ENCODE measurements at regions not wholly inside any gene's neighbourhood (a gene's known extent, or its start where the extent isn't known, plus 50 kb on each side); places are given as distances from the start of the nearest gene placed in this dataset.
A peak's percentile ranks its signal among the peaks of the same experiment; 100 is the strongest.

GRCh38 chr4:128346054-128346716 lies 58.6 kb upstream of the PGRMC2 start:
- ChIA-PET POLR2A (no interaction called here), CTCF (ENCODE audit: low intra/inter-chr PET ratio) (no interaction called here)
- Histone ChIP-seq H3K36me3 (ENCODE audit: control insufficient read depth, insufficient read depth, low read length) (no peaks in the 10 kb centered on the region), H3K4me2 (ENCODE audit: insufficient read depth, low read length) (no peak overlapping the region), H3K9ac (ENCODE audit: insufficient read depth in 1 of 2, low read depth in 2 of 2, low read length in 2 of 2) (no peak overlapping the region), H3K4me3 (no peak overlapping the region), H3K9me3 (replicated peaks; ENCODE audit: control insufficient read depth, insufficient read depth, low read depth, low read length) (no peaks in the 10 kb centered on the region), H3K27ac (ENCODE audit: extremely low read depth, low read depth, low read length) (no peak overlapping the region), H3K79me2 (ENCODE audit: control insufficient read depth, insufficient read depth, low read length) (no peaks in the 10 kb centered on the region), H2AFZ (ENCODE audit: low read depth, low read length) (no peak overlapping the region), H3K4me1 (replicated peaks in 1 of 2; ENCODE audit: control insufficient read depth in 2 of 2, insufficient read depth in 2 of 2, low read length in 2 of 2) (peaks cover 12 to 34% of the 10 kb centered on the region in 2 experiments; a peak in 4 of 5 replicates), H4K20me1 (replicated peaks; ENCODE audit: control insufficient read depth, insufficient read depth, low read length) (no peaks in the 10 kb centered on the region), H3K27me3 (ENCODE audit: control insufficient read depth in 2 of 2, insufficient read depth in 2 of 2, low read length in 2 of 2) (no peaks in the 10 kb centered on the region), H3K9me1 (ENCODE audit: control insufficient read depth, insufficient read depth, low read length) (no peaks in the 10 kb centered on the region)
- in situ Hi-C loops (cut with MboI): no loop called here
- BruUV-seq (replicated peaks): no TSS peak
- TF ChIP-seq MEIS2 (IDR thresholded peaks at IDR 0.05; ENCODE audit: partially characterized antibody): peak; percentile 15
- TF ChIP-seq ZNF785 (CRISPR knock-in tag; IDR thresholded peaks at IDR 0.05): no peak
- FAIRE-seq: no peak
- intact Hi-C loops (cut with micrococcal nuclease): no loop called here
- ATAC-seq: no peak
- DNase-seq (ENCODE audit: extremely low read depth in 1 of 4, low spot score in 3 of 4): no peak
- WGBS (ENCODE audit: insufficient coverage, low coverage, missing lambda C conversion rate): 85% methylated on average over 3 of the region's 3 CpGs

DNA sequence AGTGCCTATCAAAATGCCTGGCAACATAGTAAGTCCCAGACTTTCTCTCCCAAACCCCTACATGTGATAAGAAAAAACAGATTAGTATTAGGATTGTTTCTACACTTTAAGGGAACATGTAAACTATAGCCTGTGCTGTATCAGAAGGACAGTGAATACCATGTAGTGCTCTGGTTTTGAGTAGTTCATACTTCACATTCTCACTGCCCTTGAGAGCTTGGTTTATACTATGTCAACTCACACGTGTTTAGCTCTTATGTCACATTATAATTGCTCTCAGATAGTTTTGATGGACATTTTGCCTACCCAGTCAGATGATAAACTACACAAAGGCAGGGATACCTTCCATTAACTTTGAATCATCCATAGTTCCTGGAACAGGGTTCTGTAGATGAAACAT lies 58.0 kb upstream of the PGRMC2 start:
- H3K36me3 ChIP-seq (ENCODE audit: control insufficient read depth, insufficient read depth, low read length): no peaks in the 10 kb centered on the region
- H3K4me3 ChIP-seq: no peak overlapping the region
- ChIA-PET POLR2A (no interaction called here), CTCF (ENCODE audit: low intra/inter-chr PET ratio) (no interaction called here)
- no peaks in the 10 kb centered on the region for H3K9me1 ChIP-seq (ENCODE audit: control insufficient read depth, insufficient read depth, low read length)
- peaks cover 8 to 28% of the 10 kb centered on the region in 2 experiments; a peak in 4 of 5 replicates for H3K4me1 ChIP-seq (replicated peaks in 1 of 2; ENCODE audit: control insufficient read depth in 2 of 2, insufficient read depth in 2 of 2, low read length in 2 of 2)
- intact Hi-C loops (cut with micrococcal nuclease) (no loop called here), in situ Hi-C loops (cut with MboI) (no loop called here)
- no peaks in the 10 kb centered on the region for H3K27me3 ChIP-seq (ENCODE audit: control insufficient read depth in 2 of 2, insufficient read depth in 2 of 2, low read length in 2 of 2)
- no peaks in the 10 kb centered on the region for H3K79me2 ChIP-seq (ENCODE audit: control insufficient read depth, insufficient read depth, low read length)
- ATAC-seq (no peak), FAIRE-seq (no peak), DNase-seq (ENCODE audit: extremely low read depth in 1 of 4, low spot score in 3 of 4) (no peak)
- H3K27ac ChIP-seq (ENCODE audit: extremely low read depth, low read depth, low read length): no peak overlapping the region
- BruUV-seq (replicated peaks): no TSS peak
- no peak overlapping the region for H3K9ac ChIP-seq (ENCODE audit: insufficient read depth in 1 of 2, low read depth in 2 of 2, low read length in 2 of 2)
- TF ChIP-seq GTF3C2 (IDR thresholded peaks at IDR 0.05; ENCODE audit: borderline replicate concordance, extremely low read depth, insufficient read length) (no peak), PKNOX1 (IDR thresholded peaks at IDR 0.05) (peak; percentile 49; the same call in 1 of the 2 replicates)
- H3K4me2 ChIP-seq (ENCODE audit: insufficient read depth, low read length): no peak overlapping the region
- no peak overlapping the region for H2AFZ ChIP-seq (ENCODE audit: low read depth, low read length)
- H3K9me3 ChIP-seq (replicated peaks; ENCODE audit: control insufficient read depth, insufficient read depth, low read depth, low read length): no peaks in the 10 kb centered on the region
- no peaks in the 10 kb centered on the region for H4K20me1 ChIP-seq (replicated peaks; ENCODE audit: control insufficient read depth, insufficient read depth, low read length)
- WGBS (ENCODE audit: insufficient coverage, low coverage, missing lambda C conversion rate): 16% methylated on average over 1 of the region's 1 CpG
